Vagina (tissue), 2 donors: ENCODE measurements at regions not wholly inside any gene's neighbourhood (a gene's known extent, or its start where the extent isn't known, plus 50 kb on each side); places are given as distances from the start of the nearest gene placed in this dataset.

Experiments
- POLR2A ChIP-seq, 2 donors: fragments of 450-650 bp; IDR thresholded peaks; one replicate each; pipeline ENCODE4 v1.6.1; 2017; ENCODE audit warnings: antibody characterized with exemption in 2 of 2, mild to moderate bottlenecking in 2 of 2, moderate library complexity in 2 of 2
- POLR2AphosphoS5 ChIP-seq, 2 donors: sonication (generic); formaldehyde crosslinking; IDR thresholded peaks; one replicate each; pipeline ENCODE4 v1.9.0; 2017; ENCODE audit warnings: antibody characterized with exemption in 2 of 2, mild to moderate bottlenecking in 2 of 2, low read depth in 1 of 2; ENCODE audit not compliant: insufficient read depth in 1 of 2
- TF ChIP-seq, protein P1 (sequence below), 3 experiments: fragments of 450-650 bp in 2 of 3; fragments of 200-600 bp in 1 of 3; sonication (generic) in 1 of 3; IDR thresholded peaks; one replicate each; pipeline ENCODE4 v1.5.1; 2017 to 2019; ENCODE audit warnings: antibody characterized with exemption in 3 of 3, mild to moderate bottlenecking in 2 of 3, moderate library complexity in 2 of 3

GRCh38 chr13:111661052-111661451 lies 340.6 kb downstream of the TEX29 start:
- TF ChIP-seq POLR2AphosphoS5 (IDR thresholded peaks at IDR 0.05; ENCODE audit: insufficient read depth in 1 of 2, low read depth in 1 of 2), result no peak
- TF ChIP-seq, protein P1, sequence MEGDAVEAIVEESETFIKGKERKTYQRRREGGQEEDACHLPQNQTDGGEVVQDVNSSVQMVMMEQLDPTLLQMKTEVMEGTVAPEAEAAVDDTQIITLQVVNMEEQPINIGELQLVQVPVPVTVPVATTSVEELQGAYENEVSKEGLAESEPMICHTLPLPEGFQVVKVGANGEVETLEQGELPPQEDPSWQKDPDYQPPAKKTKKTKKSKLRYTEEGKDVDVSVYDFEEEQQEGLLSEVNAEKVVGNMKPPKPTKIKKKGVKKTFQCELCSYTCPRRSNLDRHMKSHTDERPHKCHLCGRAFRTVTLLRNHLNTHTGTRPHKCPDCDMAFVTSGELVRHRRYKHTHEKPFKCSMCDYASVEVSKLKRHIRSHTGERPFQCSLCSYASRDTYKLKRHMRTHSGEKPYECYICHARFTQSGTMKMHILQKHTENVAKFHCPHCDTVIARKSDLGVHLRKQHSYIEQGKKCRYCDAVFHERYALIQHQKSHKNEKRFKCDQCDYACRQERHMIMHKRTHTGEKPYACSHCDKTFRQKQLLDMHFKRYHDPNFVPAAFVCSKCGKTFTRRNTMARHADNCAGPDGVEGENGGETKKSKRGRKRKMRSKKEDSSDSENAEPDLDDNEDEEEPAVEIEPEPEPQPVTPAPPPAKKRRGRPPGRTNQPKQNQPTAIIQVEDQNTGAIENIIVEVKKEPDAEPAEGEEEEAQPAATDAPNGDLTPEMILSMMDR (IDR thresholded peaks at IDR 0.05), result no peak
- no peak for TF ChIP-seq POLR2A (IDR thresholded peaks at IDR 0.05)
